ENCODE measurements at regions not wholly inside any gene's neighbourhood (a gene's known extent, or its start where the extent isn't known, plus 50 kb on each side); places are given as distances from the start of the nearest gene placed in this dataset.

GRCh38 chr14:66383771-66384170 is 102.4 kb upstream of the CCDC196 start:
- Histone ChIP-seq H3K27me3 (ENCODE audit: insufficient read depth, low read length) (no peaks in the 10 kb centered on the region), H3K9ac (ENCODE audit: low read depth, low read length) (no peak overlapping the region), H3K27ac (ENCODE audit: low read depth, low read length) (no peak overlapping the region; the same call in 1 of the 2 replicates), H3K9me3 (ENCODE audit: insufficient read depth, low read depth, low read length) (no peaks in the 10 kb centered on the region), H3K4me3 (ENCODE audit: low read length) (no peak overlapping the region), H3K36me3 (ENCODE audit: insufficient read depth, low read length) (no peaks in the 10 kb centered on the region), H3K4me1 (ENCODE audit: insufficient read depth, low read length) (peaks cover 13% of the 10 kb centered on the region)

GRCh38 chr14:66388516-66388915 is 97.7 kb upstream of the CCDC196 start:
- Histone ChIP-seq H3K4me3 (ENCODE audit: low read length) (no peak overlapping the region), H3K27ac (ENCODE audit: low read depth, low read length) (no peak overlapping the region), H3K4me1 (ENCODE audit: insufficient read depth, low read length) (peaks cover 8% of the 10 kb centered on the region), H3K9me3 (ENCODE audit: insufficient read depth, low read depth, low read length) (no peaks in the 10 kb centered on the region), H3K36me3 (ENCODE audit: insufficient read depth, low read length) (no peaks in the 10 kb centered on the region), H3K27me3 (ENCODE audit: insufficient read depth, low read length) (no peaks in the 10 kb centered on the region), H3K9ac (ENCODE audit: low read depth, low read length) (no peak overlapping the region)
- WGBS: 93% methylated on average over 4 of the region's 4 CpGs

- WGBS: 91% methylated on average over 1 of the region's 1 CpG
- no peak overlapping the region for H3K27ac ChIP-seq (ENCODE audit: low read depth, low read length)
- H3K27me3 ChIP-seq (ENCODE audit: insufficient read depth, low read length): no peaks in the 10 kb centered on the region
- no peak overlapping the region for H3K9ac ChIP-seq (ENCODE audit: low read depth, low read length)
- H3K9me3 ChIP-seq (ENCODE audit: insufficient read depth, low read depth, low read length): no peaks in the 10 kb centered on the region
- H3K4me1 ChIP-seq (ENCODE audit: insufficient read depth, low read length): no peaks in the 10 kb centered on the region
- H3K36me3 ChIP-seq (ENCODE audit: insufficient read depth, low read length): no peaks in the 10 kb centered on the region
- no peak overlapping the region for H3K4me3 ChIP-seq (ENCODE audit: low read length)
Measured at GRCh38 chr14:66389481-66389880, 96.7 kb upstream of the CCDC196 start.

GRCh38 chr14:66395300-66395699 is 90.9 kb upstream of the CCDC196 start:
- Histone ChIP-seq H3K9ac (ENCODE audit: low read depth, low read length) (no peak overlapping the region), H3K9me3 (ENCODE audit: insufficient read depth, low read depth, low read length) (no peaks in the 10 kb centered on the region), H3K4me1 (ENCODE audit: insufficient read depth, low read length) (no peaks in the 10 kb centered on the region), H3K27me3 (ENCODE audit: insufficient read depth, low read length) (no peaks in the 10 kb centered on the region), H3K36me3 (ENCODE audit: insufficient read depth, low read length) (no peaks in the 10 kb centered on the region), H3K27ac (ENCODE audit: low read depth, low read length) (no peak overlapping the region), H3K4me3 (ENCODE audit: low read length) (no peak overlapping the region)
- 62% methylated on average over 1 of the region's 1 CpG for WGBS

GRCh38 chr14:66396164-66396563 is 90.0 kb upstream of the CCDC196 start:
- no peaks in the 10 kb centered on the region for H3K9me3 ChIP-seq (ENCODE audit: insufficient read depth, low read depth, low read length)
- no peak overlapping the region for H3K9ac ChIP-seq (ENCODE audit: low read depth, low read length)
- H3K4me3 ChIP-seq (ENCODE audit: low read length): no peak overlapping the region
- no peaks in the 10 kb centered on the region for H3K4me1 ChIP-seq (ENCODE audit: insufficient read depth, low read length)
- 90% methylated on average over 4 of the region's 4 CpGs for WGBS
- H3K27ac ChIP-seq (ENCODE audit: low read depth, low read length): no peak overlapping the region
- no peaks in the 10 kb centered on the region for H3K27me3 ChIP-seq (ENCODE audit: insufficient read depth, low read length)
- no peaks in the 10 kb centered on the region for H3K36me3 ChIP-seq (ENCODE audit: insufficient read depth, low read length)

GRCh38 chr14:66398437-66398836 is 87.7 kb upstream of the CCDC196 start:
- H3K9me3 ChIP-seq (ENCODE audit: insufficient read depth, low read depth, low read length): no peaks in the 10 kb centered on the region
- H3K27me3 ChIP-seq (ENCODE audit: insufficient read depth, low read length): no peaks in the 10 kb centered on the region
- H3K4me1 ChIP-seq (ENCODE audit: insufficient read depth, low read length): no peaks in the 10 kb centered on the region
- WGBS: 92% methylated on average over 1 of the region's 1 CpG
- no peak overlapping the region for H3K9ac ChIP-seq (ENCODE audit: low read depth, low read length)
- H3K27ac ChIP-seq (ENCODE audit: low read depth, low read length): no peak overlapping the region
- H3K36me3 ChIP-seq (ENCODE audit: insufficient read depth, low read length): no peaks in the 10 kb centered on the region
- no peak overlapping the region for H3K4me3 ChIP-seq (ENCODE audit: low read length)

GRCh38 chr14:66401449-66402095 is 84.6 kb upstream of the CCDC196 start:
- no peaks in the 10 kb centered on the region for H3K9me3 ChIP-seq (ENCODE audit: insufficient read depth, low read depth, low read length)
- no peaks in the 10 kb centered on the region for H3K36me3 ChIP-seq (ENCODE audit: insufficient read depth, low read length)
- H3K27me3 ChIP-seq (ENCODE audit: insufficient read depth, low read length): no peaks in the 10 kb centered on the region
- 78% methylated on average over 1 of the region's 1 CpG for WGBS
- H3K4me3 ChIP-seq (ENCODE audit: low read length): no peak overlapping the region
- H3K27ac ChIP-seq (ENCODE audit: low read depth, low read length): no peak overlapping the region
- peaks cover 3% of the 10 kb centered on the region; the same call in 1 of the 2 replicates for H3K4me1 ChIP-seq (ENCODE audit: insufficient read depth, low read length)
- no peak overlapping the region for H3K9ac ChIP-seq (ENCODE audit: low read depth, low read length)

GRCh38 chr14:66403183-66403582 is 83.0 kb upstream of the CCDC196 start:
- H3K27me3 ChIP-seq (ENCODE audit: insufficient read depth, low read length): no peaks in the 10 kb centered on the region
- H3K36me3 ChIP-seq (ENCODE audit: insufficient read depth, low read length): no peaks in the 10 kb centered on the region
- H3K4me1 ChIP-seq (ENCODE audit: insufficient read depth, low read length): peaks cover 3% of the 10 kb centered on the region; the same call in 1 of the 2 replicates
- H3K4me3 ChIP-seq (ENCODE audit: low read length): no peak overlapping the region
- 68% methylated on average over 5 of the region's 5 CpGs for WGBS
- H3K9me3 ChIP-seq (ENCODE audit: insufficient read depth, low read depth, low read length): no peaks in the 10 kb centered on the region
- no peak overlapping the region for H3K27ac ChIP-seq (ENCODE audit: low read depth, low read length)
- no peak overlapping the region for H3K9ac ChIP-seq (ENCODE audit: low read depth, low read length)

- H3K27ac ChIP-seq (ENCODE audit: low read depth, low read length): no peak overlapping the region
- H3K9me3 ChIP-seq (ENCODE audit: insufficient read depth, low read depth, low read length): no peaks in the 10 kb centered on the region
- H3K36me3 ChIP-seq (ENCODE audit: insufficient read depth, low read length): no peaks in the 10 kb centered on the region
- WGBS: 89% methylated on average over 3 of the region's 3 CpGs
- peaks cover 3% of the 10 kb centered on the region; the same call in 1 of the 2 replicates for H3K4me1 ChIP-seq (ENCODE audit: insufficient read depth, low read length)
- no peaks in the 10 kb centered on the region for H3K27me3 ChIP-seq (ENCODE audit: insufficient read depth, low read length)
- no peak overlapping the region for H3K4me3 ChIP-seq (ENCODE audit: low read length)
- H3K9ac ChIP-seq (ENCODE audit: low read depth, low read length): no peak overlapping the region
Measured at GRCh38 chr14:66404051-66404545, 82.1 kb upstream of the CCDC196 start.

GRCh38 chr14:66405158-66405557 is 81.0 kb upstream of the CCDC196 start:
- Histone ChIP-seq H3K9ac (ENCODE audit: low read depth, low read length) (no peak overlapping the region), H3K9me3 (ENCODE audit: insufficient read depth, low read depth, low read length) (no peaks in the 10 kb centered on the region), H3K36me3 (ENCODE audit: insufficient read depth, low read length) (no peaks in the 10 kb centered on the region), H3K4me1 (ENCODE audit: insufficient read depth, low read length) (peaks cover 3% of the 10 kb centered on the region; the same call in 1 of the 2 replicates), H3K27ac (ENCODE audit: low read depth, low read length) (no peak overlapping the region), H3K4me3 (ENCODE audit: low read length) (no peak overlapping the region), H3K27me3 (ENCODE audit: insufficient read depth, low read length) (no peaks in the 10 kb centered on the region)
- 83% methylated on average over 1 of the region's 1 CpG for WGBS

- no peaks in the 10 kb centered on the region for H3K27me3 ChIP-seq (ENCODE audit: insufficient read depth, low read length)
- H3K9ac ChIP-seq (ENCODE audit: low read depth, low read length): no peak overlapping the region
- H3K27ac ChIP-seq (ENCODE audit: low read depth, low read length): no peak overlapping the region
- no peak overlapping the region for H3K4me3 ChIP-seq (ENCODE audit: low read length)
- H3K36me3 ChIP-seq (ENCODE audit: insufficient read depth, low read length): no peaks in the 10 kb centered on the region
- no peaks in the 10 kb centered on the region for H3K4me1 ChIP-seq (ENCODE audit: insufficient read depth, low read length)
- no peaks in the 10 kb centered on the region for H3K9me3 ChIP-seq (ENCODE audit: insufficient read depth, low read depth, low read length)
Measured at GRCh38 chr14:66413901-66414300, 72.3 kb upstream of the CCDC196 start.

- H3K27ac ChIP-seq (ENCODE audit: low read depth, low read length): no peak overlapping the region
- no peaks in the 10 kb centered on the region for H3K9me3 ChIP-seq (ENCODE audit: insufficient read depth, low read depth, low read length)
- no peaks in the 10 kb centered on the region for H3K4me1 ChIP-seq (ENCODE audit: insufficient read depth, low read length)
- no peak overlapping the region for H3K4me3 ChIP-seq (ENCODE audit: low read length)
- 100% methylated on average over 1 of the region's 1 CpG for whole genome bisulfite sequencing
- no peak overlapping the region for H3K9ac ChIP-seq (ENCODE audit: low read depth, low read length)
- no peaks in the 10 kb centered on the region for H3K27me3 ChIP-seq (ENCODE audit: insufficient read depth, low read length)
- H3K36me3 ChIP-seq (ENCODE audit: insufficient read depth, low read length): no peaks in the 10 kb centered on the region
Measured at GRCh38 chr14:66414511-66414910, 71.7 kb upstream of the CCDC196 start.

Data from HUES64 (cell line).